Hematopoietic multipotent progenitor cell treated with erythropoietin and hydrocortisone succinate and interleukin-3 and kit ligand, for 8 days (in vitro differentiated cells): ENCODE measurements at regions not wholly inside any gene's neighbourhood (a gene's known extent, or its start where the extent isn't known, plus 50 kb on each side); places are given as distances from the start of the nearest gene placed in this dataset.

ENCODE experiments used
- DNase-seq: peaks from one replicate; pipeline ENCODE4 v3.0.0-alpha.2; 2015

DNA sequence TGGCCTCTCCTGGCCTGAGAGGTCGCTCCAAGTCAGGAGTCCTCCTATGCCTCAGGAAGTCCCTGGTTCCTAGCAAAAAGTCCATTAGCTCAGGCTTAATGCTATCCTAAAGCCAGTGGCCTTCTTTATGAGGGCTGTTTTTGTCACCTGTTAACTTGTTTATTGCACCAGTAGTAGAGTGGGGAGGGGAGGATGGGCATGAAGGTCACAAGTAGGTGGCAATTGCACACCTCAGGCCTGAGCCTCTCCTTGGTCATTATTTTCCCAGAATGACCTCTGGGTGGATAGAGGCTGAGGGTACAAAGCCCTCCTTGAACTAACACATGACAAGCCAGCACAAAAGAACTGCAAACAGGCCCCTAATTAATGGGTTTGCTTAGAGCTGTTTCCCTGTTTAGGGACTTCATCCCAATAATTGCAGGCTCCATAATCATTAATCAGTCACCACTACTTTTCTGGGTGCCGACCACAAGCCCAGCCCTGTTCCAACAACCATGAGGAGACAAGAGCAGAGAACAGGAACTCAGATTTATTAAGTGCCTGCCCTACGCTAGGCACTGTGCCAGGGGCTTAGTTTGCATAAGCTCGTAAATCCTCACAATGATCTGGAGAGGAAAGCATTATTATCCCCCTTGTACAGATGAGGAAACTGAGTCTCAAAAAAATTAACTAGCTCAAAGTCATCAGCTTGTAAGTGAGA, 123.0 kb upstream of the PKDCC start:
- no peak for DNase-seq

DNA sequence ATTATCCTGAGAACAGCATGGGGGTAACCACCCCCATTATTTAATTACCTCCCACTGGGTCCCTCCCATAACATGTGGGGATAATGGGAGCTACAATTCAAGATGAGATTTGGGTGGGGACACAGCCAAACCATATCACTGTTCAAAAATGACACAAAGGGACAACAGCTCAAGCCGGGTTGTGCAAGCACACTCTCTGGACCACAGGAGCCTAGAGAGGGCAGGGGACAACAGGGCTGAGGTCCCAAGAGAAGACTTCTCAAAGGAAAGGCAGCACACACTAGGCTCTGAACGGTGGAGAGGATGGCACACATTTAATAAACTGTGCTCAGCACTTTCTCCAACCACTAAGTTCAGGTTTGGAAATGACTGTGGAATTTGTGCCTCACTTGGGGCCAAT, 122.1 kb upstream of the PKDCC start:
- DNase-seq, result no peak

GRCh38 chr2:41926614-41927580, 120.9 kb upstream of the PKDCC start:
- DNase-seq, result no peak

DNA sequence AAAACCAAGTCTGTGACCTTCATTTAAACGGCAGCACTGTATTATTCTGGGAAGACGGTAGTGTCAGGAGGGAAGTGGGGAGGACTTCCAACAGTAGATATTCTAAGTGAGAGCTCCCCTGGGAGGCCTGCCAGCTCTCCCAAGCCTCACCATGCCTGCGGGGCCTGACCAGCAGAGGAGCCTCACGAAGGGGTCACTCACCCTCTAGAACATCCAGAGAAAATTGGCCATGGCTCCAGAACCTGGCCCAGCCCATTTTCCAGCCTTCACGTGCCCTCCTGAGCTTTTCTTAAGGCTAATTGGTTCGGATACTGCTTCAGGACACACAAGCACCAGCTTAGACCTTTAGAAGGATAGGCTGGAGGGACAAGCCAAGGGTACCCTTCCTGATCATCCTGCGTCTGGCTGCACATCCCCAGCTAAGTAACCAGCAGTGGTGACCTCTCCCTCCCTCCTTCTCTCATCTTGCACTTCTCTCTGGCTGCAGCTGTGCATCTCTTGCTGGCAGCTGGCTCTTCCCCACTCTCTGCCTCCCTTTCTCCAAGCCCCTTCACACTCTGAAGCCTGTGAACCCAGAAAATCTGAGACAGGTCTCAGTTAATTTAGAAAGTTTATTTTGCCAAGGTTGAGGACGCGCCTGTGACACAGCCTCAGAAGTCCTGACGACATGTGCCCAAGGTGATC, 120.1 kb upstream of the PKDCC start:
- DNase-seq, result no peak

- no peak for DNase-seq
Measured at GRCh38 chr2:41928526-41928925, 119.3 kb upstream of the PKDCC start.

- no peak for DNase-seq
Measured at GRCh38 chr2:41930807-41931566, 116.8 kb upstream of the PKDCC start.

- DNase-seq, result peak; percentile 76
Measured at GRCh38 chr2:41932241-41933045, 115.4 kb upstream of the PKDCC start.

DNA sequence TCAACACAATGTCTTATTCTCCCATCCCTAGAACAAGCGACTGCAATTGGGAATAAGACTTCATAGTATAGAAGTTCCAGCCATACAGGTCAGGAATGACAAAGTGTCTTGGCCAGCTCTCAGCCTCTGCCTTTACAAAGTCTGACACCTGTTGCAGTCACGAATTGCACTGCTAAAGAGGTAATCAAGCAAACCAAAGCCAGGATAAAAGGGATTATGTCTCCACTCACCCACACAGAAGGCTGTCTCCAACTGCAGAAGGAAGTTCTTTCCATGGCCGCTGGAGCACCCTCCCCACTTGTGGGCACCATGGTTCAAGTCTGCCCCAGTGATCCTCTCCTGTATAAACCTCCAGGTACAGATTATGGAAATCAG, 114.8 kb upstream of the PKDCC start:
- no peak for DNase-seq

GRCh38 chr2:41933585-41934320, 114.1 kb upstream of the PKDCC start:
- no peak for DNase-seq

DNA sequence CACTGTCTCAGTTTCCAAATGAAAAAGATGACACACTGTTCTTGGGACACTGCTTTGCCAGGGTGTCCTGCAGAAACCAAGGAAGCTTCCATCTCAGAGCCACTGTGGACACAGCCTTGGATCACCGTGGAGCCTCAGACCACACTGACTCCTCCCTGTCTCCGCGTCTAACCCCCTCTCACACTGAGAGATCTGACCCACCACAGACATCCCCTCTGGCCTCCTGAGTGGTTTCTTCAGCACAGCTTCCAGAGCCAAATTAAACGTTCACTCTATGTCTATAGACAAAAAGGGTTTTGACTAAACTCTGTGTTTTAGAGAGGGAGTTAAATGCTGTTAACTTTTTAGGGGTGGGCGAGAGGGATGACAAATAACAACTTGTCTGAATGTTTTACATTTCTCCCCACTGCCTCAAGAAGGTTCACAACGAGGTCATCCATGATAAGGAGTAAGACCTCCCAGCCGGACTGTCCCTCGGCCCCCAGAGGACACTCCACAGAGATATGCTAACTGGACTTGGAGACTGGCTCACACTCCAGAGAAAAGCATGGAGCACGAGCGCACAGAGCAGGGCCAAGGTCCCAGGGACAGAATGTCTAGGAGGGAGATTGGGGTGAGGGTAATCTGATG, 113.4 kb upstream of the PKDCC start:
- no peak for DNase-seq

- no peak for DNase-seq
Measured at GRCh38 chr2:41935002-41935401, 112.8 kb upstream of the PKDCC start.

GRCh38 chr2:41935825-41936224, 112.0 kb upstream of the PKDCC start:
- no peak for DNase-seq

DNA sequence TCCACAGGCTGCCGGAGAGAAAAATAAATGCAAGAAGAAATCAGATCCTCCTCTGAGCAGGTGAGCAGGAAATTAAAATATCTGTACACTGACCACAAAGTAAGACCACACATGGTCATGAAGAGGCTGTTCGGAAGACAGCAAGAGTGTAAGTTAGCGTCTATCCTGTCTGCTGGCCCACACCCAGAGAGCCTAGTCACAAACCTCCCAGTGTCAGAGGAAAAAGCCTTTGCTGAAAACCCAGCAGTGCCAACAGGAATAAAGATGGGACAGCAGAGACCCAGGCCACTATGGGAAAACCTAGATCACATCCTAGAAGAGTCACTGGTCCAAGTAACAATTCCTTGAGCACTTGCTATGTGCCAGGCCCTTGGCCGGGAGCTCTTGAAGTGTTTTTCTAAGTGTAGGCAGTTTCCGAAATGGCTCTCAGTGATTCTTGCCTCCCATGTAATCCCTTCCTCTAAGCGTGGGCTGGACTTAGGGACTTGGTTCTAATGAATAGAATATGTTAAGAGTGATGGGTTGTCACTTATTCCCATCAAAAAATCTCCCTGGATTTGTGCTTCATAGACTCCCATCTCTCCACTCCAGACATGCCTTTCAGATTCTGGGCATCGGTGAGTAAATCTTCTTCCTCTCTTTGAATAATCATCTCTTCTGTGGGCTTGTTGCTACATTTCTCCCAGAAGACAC, 110.9 kb upstream of the PKDCC start:
- no peak for DNase-seq

DNA sequence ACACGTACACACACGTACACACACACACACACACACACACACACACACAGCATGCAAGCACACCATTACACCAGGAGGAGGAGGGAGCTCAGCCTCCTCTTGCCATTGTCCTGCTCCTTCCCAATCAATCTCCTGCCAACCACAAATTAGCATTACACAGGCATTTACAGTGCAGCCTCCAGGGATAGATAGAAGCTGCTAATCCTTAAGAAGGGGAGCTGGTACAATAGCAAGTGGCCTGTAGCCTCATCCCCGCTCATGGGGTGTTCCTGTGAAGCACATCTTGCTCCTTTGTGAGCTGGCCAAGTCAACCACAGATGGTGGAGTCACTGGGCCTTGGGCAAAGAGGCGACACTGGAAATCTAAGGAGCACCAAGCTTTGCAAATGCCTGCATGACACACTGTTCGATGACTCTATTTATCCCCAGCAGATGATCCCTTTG, 110.3 kb upstream of the PKDCC start:
- DNase-seq, result no peak

- DNase-seq, result no peak
Measured at GRCh38 chr2:41937921-41938708, 109.7 kb upstream of the PKDCC start.

DNA sequence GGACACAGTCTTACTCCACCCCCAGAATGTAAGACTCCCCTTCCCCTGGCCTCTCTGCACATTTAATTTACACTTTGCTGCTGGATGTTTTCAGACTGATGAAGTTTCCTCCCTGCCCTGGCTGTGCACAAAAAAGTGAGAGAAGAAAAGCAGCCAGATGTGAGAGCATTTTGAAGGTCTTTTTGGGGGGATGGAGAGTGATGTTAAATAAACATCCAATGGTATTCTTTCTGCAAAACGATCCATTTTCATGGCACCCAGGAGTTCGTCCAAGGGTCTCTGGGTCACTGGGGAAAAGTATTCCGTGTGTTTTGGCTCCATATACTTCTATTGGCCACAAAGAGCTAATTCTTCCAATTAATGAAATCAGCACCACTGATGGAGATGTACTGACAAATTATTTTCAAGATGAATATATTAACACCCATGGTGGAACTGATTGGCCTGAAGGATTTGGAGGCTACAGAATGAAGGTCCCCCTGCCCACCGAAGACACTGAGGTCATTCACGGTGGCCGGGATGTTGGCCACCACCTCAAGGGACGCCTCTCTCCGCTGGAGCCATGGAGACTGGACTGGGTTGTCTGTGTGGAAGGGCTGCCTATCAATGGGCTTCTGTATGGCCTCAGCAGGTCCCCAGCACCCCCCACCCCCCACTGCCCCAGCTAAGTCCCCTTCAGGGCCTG, 107.6 kb upstream of the PKDCC start:
- DNase-seq, result no peak

GRCh38 chr2:41940745-41941063, 107.1 kb upstream of the PKDCC start:
- DNase-seq, result no peak

DNA sequence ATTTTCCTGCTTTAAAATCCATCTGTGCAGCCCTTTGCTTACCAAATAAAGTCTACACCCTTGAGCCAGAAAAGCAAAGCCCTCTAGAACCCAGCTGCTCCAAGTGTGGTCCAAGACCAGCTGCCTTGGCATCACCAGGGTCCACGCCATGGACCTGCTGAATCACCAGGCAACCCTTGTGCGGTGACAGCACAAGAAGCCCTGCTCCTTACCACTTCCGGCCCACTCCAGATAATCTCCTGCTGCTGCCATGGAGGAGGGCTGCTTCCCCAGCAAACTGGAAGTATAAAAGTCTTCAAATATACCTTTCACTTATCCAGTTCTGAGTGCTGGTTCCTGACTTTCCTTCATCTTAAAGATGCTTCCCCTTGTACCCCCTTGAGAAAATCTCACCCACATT, 106.0 kb upstream of the PKDCC start:
- no peak for DNase-seq

DNA sequence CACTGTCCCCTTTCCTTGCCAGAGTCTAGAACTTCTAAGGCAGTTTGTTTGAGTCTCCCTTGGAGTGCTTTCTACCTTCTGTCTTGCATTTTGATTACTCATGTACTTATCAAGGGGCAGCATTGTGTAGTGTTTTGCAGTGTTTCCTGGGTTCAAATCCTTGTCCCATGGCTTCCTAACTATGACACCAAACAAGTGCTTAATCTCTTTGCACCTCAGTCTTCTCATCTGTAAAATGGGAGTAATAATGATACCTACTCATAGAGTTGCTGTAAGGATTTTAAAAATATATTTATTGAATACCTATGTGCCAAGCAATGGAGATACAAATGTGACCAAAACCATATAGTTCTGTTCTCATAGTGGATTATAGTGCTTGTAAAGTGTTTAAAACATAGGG, 105.5 kb upstream of the PKDCC start:
- no peak for DNase-seq
